H1 (cell line): ENCODE measurements at regions not wholly inside any gene's neighbourhood (a gene's known extent, or its start where the extent isn't known, plus 50 kb on each side); places are given as distances from the start of the nearest gene placed in this dataset.

Experiments used
- PHF8 ChIP-seq: fragments of 200-600 bp; sonication (generic); conservative IDR thresholded peaks from 2 replicates; pipeline ENCODE4 v1.7.1; 2012; ENCODE audit warnings: low read depth, mild to moderate bottlenecking, inconsistent platforms, low read length, moderate library complexity
- ZNF274 ChIP-seq: IDR thresholded peaks from 2 replicates; pipeline ENCODE4 v1.7.0; 2012; ENCODE audit warnings: low read length, borderline replicate concordance; ENCODE audit errors: extremely low read depth

- TF ChIP-seq ZNF274 (no peak), PHF8 (no peak)
Observed at GRCh38 chr2:180781276-180781675, 199.1 kb upstream of the UBE2E3 start (continued).
